ENCODE measurements at regions not wholly inside any gene's neighbourhood (a gene's known extent, or its start where the extent isn't known, plus 50 kb on each side); places are given as distances from the start of the nearest gene placed in this dataset.

GRCh38 chr16:11440657-11441012 lies 95.4 kb downstream of the RMI2 start:
- DNase-seq (ENCODE audit: low read depth in 2 of 2): no peak
- H3K4me3 ChIP-seq (replicated peaks in 1 of 2; ENCODE audit: low read depth in 2 of 2, low read length in 2 of 2): no peak overlapping the region
- no peak for TF ChIP-seq CTCF (IDR thresholded peaks at IDR 0.05; ENCODE audit: low read depth, low read length)

GRCh38 chr16:11445486-11445885 lies 100.2 kb downstream of the RMI2 start:
- TF ChIP-seq CTCF (IDR thresholded peaks at IDR 0.05; ENCODE audit: low read depth, low read length): no peak
- no peak overlapping the region for H3K4me3 ChIP-seq (replicated peaks in 1 of 2; ENCODE audit: low read depth in 2 of 2, low read length in 2 of 2)
- DNase-seq (ENCODE audit: low read depth in 2 of 2): no peak

- no peak for DNase-seq (ENCODE audit: low read depth in 2 of 2)
- H3K4me3 ChIP-seq (replicated peaks in 1 of 2; ENCODE audit: low read depth in 2 of 2, low read length in 2 of 2): no peak overlapping the region
- TF ChIP-seq CTCF (IDR thresholded peaks at IDR 0.05; ENCODE audit: low read depth, low read length): no peak
These were observed 101.4 kb downstream of the RMI2 start for GRCh38 chr16:11446566-11447119.

GRCh38 chr16:11447272-11447671 lies 102.0 kb downstream of the RMI2 start:
- no peak for TF ChIP-seq CTCF (IDR thresholded peaks at IDR 0.05; ENCODE audit: low read depth, low read length)
- no peak overlapping the region for H3K4me3 ChIP-seq (replicated peaks in 1 of 2; ENCODE audit: low read depth in 2 of 2, low read length in 2 of 2)
- no peak for DNase-seq (ENCODE audit: low read depth in 2 of 2)

- H3K4me3 ChIP-seq (replicated peaks in 1 of 2; ENCODE audit: low read depth in 2 of 2, low read length in 2 of 2): no peak overlapping the region
- TF ChIP-seq CTCF (IDR thresholded peaks at IDR 0.05; ENCODE audit: low read depth, low read length): no peak
- no peak for DNase-seq (ENCODE audit: low read depth in 2 of 2)
These were observed 102.6 kb downstream of the RMI2 start for GRCh38 chr16:11447836-11448235.

- no peak for TF ChIP-seq CTCF (IDR thresholded peaks at IDR 0.05; ENCODE audit: low read depth, low read length)
- H3K4me3 ChIP-seq (replicated peaks in 1 of 2; ENCODE audit: low read depth in 2 of 2, low read length in 2 of 2): no peak overlapping the region
- DNase-seq (ENCODE audit: low read depth in 2 of 2): no peak
These were observed 103.6 kb downstream of the RMI2 start for GRCh38 chr16:11448796-11449416.

GRCh38 chr16:11449716-11450115 lies 104.5 kb downstream of the RMI2 start:
- H3K4me3 ChIP-seq (replicated peaks in 1 of 2; ENCODE audit: low read depth in 2 of 2, low read length in 2 of 2): no peak overlapping the region
- no peak for DNase-seq (ENCODE audit: low read depth in 2 of 2)
- TF ChIP-seq CTCF (IDR thresholded peaks at IDR 0.05; ENCODE audit: low read depth, low read length): no peak

All from cardiac fibroblast (primary cell).